KMS-11 (cell line): ENCODE measurements at regions not wholly inside any gene's neighbourhood (a gene's known extent, or its start where the extent isn't known, plus 50 kb on each side); places are given as distances from the start of the nearest gene placed in this dataset.

Experiments used
- H2AFZ ChIP-seq: fragments of 200-600 bp; sonication (generic); 2 replicates; pipeline ENCODE4 v1.6.1; 2016; ENCODE audit warnings: antibody characterized with exemption, mixed run types, low read depth
- H3K27ac ChIP-seq: fragments of 200-600 bp; sonication (generic); 2 replicates; pipeline ENCODE4 v1.6.1; 2016; ENCODE audit warnings: mild to moderate bottlenecking, mixed run types
- H3K27me3 ChIP-seq: fragments of 200-600 bp; sonication (generic); 2 replicates; pipeline ENCODE4 v1.6.1; 2017; ENCODE audit warnings: mild to moderate bottlenecking, low read depth, mixed run types, moderate library complexity; ENCODE audit not compliant: insufficient read depth
- H3K36me3 ChIP-seq: fragments of 200-600 bp; sonication (generic); 2 replicates; pipeline ENCODE4 v1.6.1; 2017; ENCODE audit warnings: mild to moderate bottlenecking, mixed run types; ENCODE audit not compliant: insufficient read depth
- H3K4me1 ChIP-seq: fragments of 200-600 bp; sonication (generic); 2 replicates; pipeline ENCODE4 v1.6.1; 2016; ENCODE audit warnings: mild to moderate bottlenecking, low read depth, mixed run types; ENCODE audit not compliant: poor library complexity, severe bottlenecking
- H3K4me2 ChIP-seq: fragments of 200-600 bp; sonication (generic); 2 replicates; pipeline ENCODE4 v1.7.0; 2016; ENCODE audit warnings: mild to moderate bottlenecking, mixed run types
- H3K4me3 ChIP-seq: fragments of 200-600 bp; sonication (generic); IDR thresholded peaks from 2 replicates; pipeline ENCODE4 v1.6.1; 2017; ENCODE audit warnings: low read depth, low read length, mixed read lengths; ENCODE audit not compliant: insufficient read depth
- H3K79me2 ChIP-seq: fragments of 200-600 bp; sonication (generic); 2 replicates; pipeline ENCODE4 v1.6.1; 2016; ENCODE audit warnings: low read depth, mixed run types; ENCODE audit not compliant: insufficient read depth
- H3K9ac ChIP-seq: fragments of 200-600 bp; sonication (generic); 2 replicates; pipeline ENCODE4 v1.6.1; 2016; ENCODE audit warnings: mild to moderate bottlenecking, mixed run types
- H4K20me1 ChIP-seq: fragments of 200-600 bp; sonication (generic); 2 replicates; pipeline ENCODE4 v1.6.1; 2016; ENCODE audit warnings: mild to moderate bottlenecking, mixed run types; ENCODE audit not compliant: insufficient read depth
- TF ChIP-seq, protein P1 (sequence below): fragments of 200-600 bp; sonication (generic); conservative IDR thresholded peaks from 2 replicates; pipeline ENCODE4 v1.6.1; 2017; ENCODE audit warnings: low read depth, mild to moderate bottlenecking, antibody characterized with exemption, low read length, moderate library complexity, mixed read lengths

DNA sequence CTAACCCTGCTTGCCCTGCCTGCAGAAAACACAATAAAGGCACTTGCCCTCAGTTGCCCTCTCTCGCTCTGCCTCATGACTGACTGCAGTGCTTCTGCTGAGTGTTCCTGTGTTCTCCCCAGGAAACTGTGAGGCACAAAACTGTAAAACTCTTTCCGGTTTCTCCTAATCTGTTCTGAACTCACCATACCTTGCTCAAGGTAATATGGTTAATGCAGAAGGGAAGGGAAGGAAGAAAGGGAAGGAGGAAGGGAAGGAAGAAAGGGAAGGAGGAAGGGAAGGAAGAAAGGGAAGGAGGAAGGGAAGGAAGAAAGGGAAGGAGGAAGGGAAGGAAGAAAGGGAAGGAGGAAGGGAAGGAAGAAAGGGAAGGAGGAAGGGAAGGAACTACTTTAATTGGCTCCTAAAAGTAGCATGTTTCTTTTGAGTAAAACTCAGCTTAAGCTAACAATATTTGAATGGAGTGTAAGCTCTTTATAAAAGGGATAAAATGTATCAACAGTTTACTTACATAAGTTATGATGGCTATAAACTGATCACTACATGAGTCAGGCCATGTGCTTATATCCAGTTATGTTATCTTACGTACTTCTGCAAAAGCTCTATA, 334.0 kb upstream of the CLEC14A start:
- no peaks in the 10 kb centered on the region for H3K79me2 ChIP-seq
- no peak overlapping the region for H3K9ac ChIP-seq
- no peak overlapping the region for H2AFZ ChIP-seq
- TF ChIP-seq, protein P1, sequence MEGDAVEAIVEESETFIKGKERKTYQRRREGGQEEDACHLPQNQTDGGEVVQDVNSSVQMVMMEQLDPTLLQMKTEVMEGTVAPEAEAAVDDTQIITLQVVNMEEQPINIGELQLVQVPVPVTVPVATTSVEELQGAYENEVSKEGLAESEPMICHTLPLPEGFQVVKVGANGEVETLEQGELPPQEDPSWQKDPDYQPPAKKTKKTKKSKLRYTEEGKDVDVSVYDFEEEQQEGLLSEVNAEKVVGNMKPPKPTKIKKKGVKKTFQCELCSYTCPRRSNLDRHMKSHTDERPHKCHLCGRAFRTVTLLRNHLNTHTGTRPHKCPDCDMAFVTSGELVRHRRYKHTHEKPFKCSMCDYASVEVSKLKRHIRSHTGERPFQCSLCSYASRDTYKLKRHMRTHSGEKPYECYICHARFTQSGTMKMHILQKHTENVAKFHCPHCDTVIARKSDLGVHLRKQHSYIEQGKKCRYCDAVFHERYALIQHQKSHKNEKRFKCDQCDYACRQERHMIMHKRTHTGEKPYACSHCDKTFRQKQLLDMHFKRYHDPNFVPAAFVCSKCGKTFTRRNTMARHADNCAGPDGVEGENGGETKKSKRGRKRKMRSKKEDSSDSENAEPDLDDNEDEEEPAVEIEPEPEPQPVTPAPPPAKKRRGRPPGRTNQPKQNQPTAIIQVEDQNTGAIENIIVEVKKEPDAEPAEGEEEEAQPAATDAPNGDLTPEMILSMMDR = no peak
- H3K27me3 ChIP-seq = no peaks in the 10 kb centered on the region
- no peaks in the 10 kb centered on the region for H3K36me3 ChIP-seq
- no peak overlapping the region for H3K27ac ChIP-seq
- H3K4me2 ChIP-seq = no peak overlapping the region
- no peak overlapping the region for H3K4me3 ChIP-seq
- no peaks in the 10 kb centered on the region for H3K4me1 ChIP-seq
- no peaks in the 10 kb centered on the region for H4K20me1 ChIP-seq

DNA sequence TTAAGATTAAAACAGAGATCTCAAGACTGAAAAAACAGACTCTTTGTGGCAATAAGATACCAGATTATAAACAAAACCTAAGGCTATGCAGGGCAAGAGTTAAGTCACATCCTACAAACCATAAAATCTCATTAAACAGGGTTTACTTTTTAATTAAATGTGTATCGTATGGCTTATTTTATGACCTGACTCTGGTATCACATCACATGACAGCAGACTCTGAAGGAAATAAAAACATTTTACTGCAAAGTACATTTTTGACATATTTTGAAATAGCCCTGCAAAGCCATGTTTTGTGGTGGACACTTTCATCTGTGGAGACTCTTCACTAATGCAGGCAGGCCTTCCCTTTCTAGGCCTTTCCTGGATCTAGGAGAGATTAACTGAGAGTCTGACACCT, 327.6 kb upstream of the CLEC14A start:
- Histone ChIP-seq H3K36me3 (no peaks in the 10 kb centered on the region), H3K4me3 (no peak overlapping the region), H3K4me2 (no peak overlapping the region), H3K27me3 (no peaks in the 10 kb centered on the region), H2AFZ (no peak overlapping the region), H3K27ac (no peak overlapping the region), H3K4me1 (no peaks in the 10 kb centered on the region), H3K79me2 (no peaks in the 10 kb centered on the region), H4K20me1 (no peaks in the 10 kb centered on the region), H3K9ac (no peak overlapping the region)
- TF ChIP-seq, protein P1 = no peak

- Histone ChIP-seq H3K27me3 (no peaks in the 10 kb centered on the region), H3K9ac (no peak overlapping the region), H2AFZ (no peak overlapping the region), H3K79me2 (no peaks in the 10 kb centered on the region), H3K27ac (no peak overlapping the region), H3K4me2 (no peak overlapping the region), H4K20me1 (no peaks in the 10 kb centered on the region), H3K4me1 (no peaks in the 10 kb centered on the region), H3K4me3 (no peak overlapping the region), H3K36me3 (no peaks in the 10 kb centered on the region)
- TF ChIP-seq, protein P1 = no peak
These were observed 322.4 kb upstream of the CLEC14A start for GRCh38 chr14:38578278-38578681.

DNA sequence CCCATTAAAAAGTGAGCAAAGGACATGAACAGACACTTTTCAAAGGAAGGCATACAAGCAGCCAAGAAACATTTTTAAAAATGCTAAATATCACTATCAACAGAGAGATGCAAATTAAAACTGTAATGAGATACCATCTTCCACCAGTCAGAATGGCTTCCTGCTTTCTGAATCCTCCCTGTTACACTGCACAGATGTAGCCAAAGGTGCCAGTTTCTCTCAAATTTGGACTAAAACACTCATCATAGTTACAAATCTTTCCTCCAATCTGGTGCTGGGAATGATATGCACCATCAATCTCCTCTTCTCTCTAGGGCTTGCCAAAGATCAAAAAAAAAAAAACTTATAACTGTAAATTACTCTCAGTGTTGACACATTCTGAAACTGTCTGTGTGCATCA, 311.8 kb upstream of the CLEC14A start:
- Histone ChIP-seq H4K20me1 (no peaks in the 10 kb centered on the region), H3K79me2 (no peaks in the 10 kb centered on the region), H3K9ac (no peak overlapping the region), H3K4me1 (no peaks in the 10 kb centered on the region), H3K4me3 (no peak overlapping the region), H2AFZ (no peak overlapping the region), H3K27ac (no peak overlapping the region), H3K4me2 (no peak overlapping the region), H3K36me3 (no peaks in the 10 kb centered on the region), H3K27me3 (no peaks in the 10 kb centered on the region)
- TF ChIP-seq, protein P1 = no peak
